GM12891 (cell line): ENCODE measurements at regions not wholly inside any gene's neighbourhood (a gene's known extent, or its start where the extent isn't known, plus 50 kb on each side); places are given as distances from the start of the nearest gene placed in this dataset.

ENCODE experiments used
- PAX5 ChIP-seq: IDR thresholded peaks from 2 replicates; pipeline ENCODE4 v1.6.1; 2011; ENCODE audit warnings: low read length, moderate library complexity, mild to moderate bottlenecking; ENCODE audit not compliant: insufficient read depth, severe bottlenecking
- POLR2A ChIP-seq: IDR thresholded peaks from 2 replicates; pipeline ENCODE4 v1.6.1; 2011; ENCODE audit warnings: low read depth, low read length, control low read depth
- POLR2AphosphoS5 ChIP-seq: IDR thresholded peaks from 2 replicates; pipeline ENCODE4 v1.6.1; 2011; ENCODE audit warnings: low read depth, low read length, control low read depth
- TAF1 ChIP-seq: IDR thresholded peaks from 2 replicates; pipeline ENCODE4 v1.6.1; 2011; ENCODE audit warnings: low read depth, low read length, control low read depth

- TF ChIP-seq POLR2A: no peak
- no peak for TF ChIP-seq POLR2AphosphoS5
- no peak for TF ChIP-seq TAF1
- no peak for TF ChIP-seq PAX5
Observed at GRCh38 chr4:74654230-74654681, 140.1 kb downstream of the BTC start.
